ENCODE measurements at regions not wholly inside any gene's neighbourhood (a gene's known extent, or its start where the extent isn't known, plus 50 kb on each side); places are given as distances from the start of the nearest gene placed in this dataset.

- no peak for DNase-seq
Observed at GRCh38 chr3:44104043-44104442, 137.6 kb upstream of the TOPAZ1 start.

GRCh38 chr3:44104668-44105321 lies 136.9 kb upstream of the TOPAZ1 start:
- no peak for DNase-seq

- DNase-seq: no peak
Observed at GRCh38 chr3:44105571-44105970, 136.1 kb upstream of the TOPAZ1 start.

GRCh38 chr3:44106756-44107155 lies 134.9 kb upstream of the TOPAZ1 start:
- no peak for DNase-seq

GRCh38 chr3:44108481-44108880 lies 133.2 kb upstream of the TOPAZ1 start:
- no peak for DNase-seq

- DNase-seq: no peak
Observed at GRCh38 chr3:44109771-44110361, 131.8 kb upstream of the TOPAZ1 start.

GRCh38 chr3:44110648-44111047 lies 131.0 kb upstream of the TOPAZ1 start:
- no peak for DNase-seq

- DNase-seq: no peak
Observed at GRCh38 chr3:44111482-44111881, 130.2 kb upstream of the TOPAZ1 start.

GRCh38 chr3:44114142-44114541 lies 127.5 kb upstream of the TOPAZ1 start:
- DNase-seq: no peak

- no peak for DNase-seq
Observed at GRCh38 chr3:44117239-44117638, 124.4 kb upstream of the TOPAZ1 start.

GRCh38 chr3:44117736-44118135 lies 124.0 kb upstream of the TOPAZ1 start:
- DNase-seq: no peak

GRCh38 chr3:44120721-44121582 lies 120.7 kb upstream of the TOPAZ1 start:
- no peak for DNase-seq

- DNase-seq: no peak
Observed at GRCh38 chr3:44125246-44125645, 116.4 kb upstream of the TOPAZ1 start.

GRCh38 chr3:44125882-44126281 lies 115.8 kb upstream of the TOPAZ1 start:
- no peak for DNase-seq

- no peak for DNase-seq
Observed at GRCh38 chr3:44128057-44128775, 113.5 kb upstream of the TOPAZ1 start.

- DNase-seq: no peak
Observed at GRCh38 chr3:44130249-44130648, 111.4 kb upstream of the TOPAZ1 start.

- DNase-seq: no peak
Observed at GRCh38 chr3:44132061-44132460, 109.6 kb upstream of the TOPAZ1 start.

- no peak for DNase-seq
Observed at GRCh38 chr3:44132593-44132992, 109.1 kb upstream of the TOPAZ1 start.

- DNase-seq: no peak
Observed at GRCh38 chr3:44136421-44136820, 105.3 kb upstream of the TOPAZ1 start.

- DNase-seq: no peak
Observed at GRCh38 chr3:44146073-44146472, 95.6 kb upstream of the TOPAZ1 start.

GRCh38 chr3:44159696-44160300 lies 81.9 kb upstream of the TOPAZ1 start:
- no peak for DNase-seq

GRCh38 chr3:44160818-44161217 lies 80.9 kb upstream of the TOPAZ1 start:
- DNase-seq: no peak

- no peak for DNase-seq
Observed at GRCh38 chr3:44171891-44172290, 69.8 kb upstream of the TOPAZ1 start.
